GM12873 (cell line): ENCODE measurements at regions not wholly inside any gene's neighbourhood (a gene's known extent, or its start where the extent isn't known, plus 50 kb on each side); places are given as distances from the start of the nearest gene placed in this dataset.

Source experiments
- TF ChIP-seq, protein P1 (sequence below): IDR thresholded peaks from 2 replicates; pipeline ENCODE4 v1.5.1; 2012; ENCODE audit warnings: low read depth, mild to moderate bottlenecking, moderate library complexity, low read length, control low read depth; ENCODE audit not compliant: insufficient read depth; ENCODE audit errors: missing control alignments

DNA sequence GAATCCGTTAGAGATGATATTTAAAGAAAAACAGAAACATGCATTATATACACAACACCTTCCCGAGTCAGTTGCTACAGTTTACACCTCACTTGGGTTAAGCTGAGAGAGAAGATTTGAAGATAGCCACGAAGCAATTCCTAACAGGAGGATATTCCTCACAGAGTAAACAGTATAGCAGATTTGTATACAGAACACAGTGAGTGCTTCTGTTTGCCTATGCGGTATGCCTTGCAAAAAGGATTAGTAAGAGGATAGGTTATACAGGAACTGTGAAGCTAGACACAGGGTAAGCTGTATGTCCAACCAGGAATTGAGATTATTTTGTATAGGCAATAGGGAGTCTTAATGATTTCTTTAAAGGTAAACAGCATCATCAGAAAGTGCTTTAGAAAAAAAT, 471.8 kb downstream of the LIG4 start:
- TF ChIP-seq, protein P1, sequence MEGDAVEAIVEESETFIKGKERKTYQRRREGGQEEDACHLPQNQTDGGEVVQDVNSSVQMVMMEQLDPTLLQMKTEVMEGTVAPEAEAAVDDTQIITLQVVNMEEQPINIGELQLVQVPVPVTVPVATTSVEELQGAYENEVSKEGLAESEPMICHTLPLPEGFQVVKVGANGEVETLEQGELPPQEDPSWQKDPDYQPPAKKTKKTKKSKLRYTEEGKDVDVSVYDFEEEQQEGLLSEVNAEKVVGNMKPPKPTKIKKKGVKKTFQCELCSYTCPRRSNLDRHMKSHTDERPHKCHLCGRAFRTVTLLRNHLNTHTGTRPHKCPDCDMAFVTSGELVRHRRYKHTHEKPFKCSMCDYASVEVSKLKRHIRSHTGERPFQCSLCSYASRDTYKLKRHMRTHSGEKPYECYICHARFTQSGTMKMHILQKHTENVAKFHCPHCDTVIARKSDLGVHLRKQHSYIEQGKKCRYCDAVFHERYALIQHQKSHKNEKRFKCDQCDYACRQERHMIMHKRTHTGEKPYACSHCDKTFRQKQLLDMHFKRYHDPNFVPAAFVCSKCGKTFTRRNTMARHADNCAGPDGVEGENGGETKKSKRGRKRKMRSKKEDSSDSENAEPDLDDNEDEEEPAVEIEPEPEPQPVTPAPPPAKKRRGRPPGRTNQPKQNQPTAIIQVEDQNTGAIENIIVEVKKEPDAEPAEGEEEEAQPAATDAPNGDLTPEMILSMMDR: no peak

DNA sequence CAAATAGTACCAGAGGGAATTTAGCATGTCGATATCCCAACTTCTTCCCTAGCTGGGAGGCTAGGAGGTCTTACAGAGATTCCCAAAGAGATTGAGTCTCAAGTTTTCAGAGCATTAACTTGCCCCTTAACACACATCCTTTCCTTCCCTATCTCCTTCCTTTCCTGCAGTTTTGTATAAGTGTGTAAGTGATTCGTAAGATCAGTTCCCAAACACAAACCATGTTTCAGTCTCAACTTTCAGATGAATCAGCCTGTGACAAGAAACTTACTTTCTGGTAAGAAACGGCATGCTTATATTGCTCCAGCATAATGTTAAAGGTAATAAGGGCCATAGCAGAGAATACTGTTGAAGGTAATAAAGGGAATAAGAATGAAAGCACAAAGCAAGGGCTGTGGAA, 472.2 kb downstream of the LIG4 start:
- TF ChIP-seq, protein P1: no peak

DNA sequence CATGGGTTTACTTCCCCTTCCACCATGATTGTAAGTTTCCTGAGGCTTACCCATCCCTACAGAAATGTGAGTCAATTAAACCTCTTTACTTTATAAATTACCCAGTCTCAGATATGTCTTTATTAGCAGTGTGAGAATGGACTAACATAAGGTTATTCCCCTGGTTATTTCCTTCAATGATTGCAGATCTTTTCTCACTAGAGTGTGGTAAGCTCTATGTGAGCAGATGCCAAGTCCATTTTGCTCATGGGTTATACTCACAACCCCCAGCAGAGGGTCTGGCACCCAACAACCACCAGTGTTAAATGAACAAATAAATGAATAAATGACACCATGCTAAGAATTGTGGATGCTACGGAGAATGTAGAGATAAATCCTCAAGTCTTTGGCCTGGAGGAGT, 472.8 kb downstream of the LIG4 start:
- TF ChIP-seq, protein P1: no peak

DNA sequence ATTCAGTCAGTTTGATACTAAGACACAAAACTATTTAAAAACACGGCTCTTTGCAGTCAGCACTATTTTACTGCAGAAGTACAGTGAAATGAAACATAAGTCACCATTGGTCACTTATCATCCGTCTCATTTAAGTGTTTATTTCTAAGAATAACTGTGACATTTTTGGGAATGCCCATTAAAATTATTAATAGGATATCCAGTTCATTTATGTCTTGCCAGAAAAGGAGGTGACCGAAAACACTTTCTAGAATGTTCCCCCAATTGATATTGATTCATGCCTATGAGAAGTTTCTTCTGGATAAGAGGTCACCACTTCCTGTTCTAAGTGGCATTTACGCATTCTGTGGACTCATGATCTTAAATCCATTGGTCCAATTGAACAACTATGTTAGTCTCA, 477.3 kb downstream of the LIG4 start:
- TF ChIP-seq, protein P1: no peak

DNA sequence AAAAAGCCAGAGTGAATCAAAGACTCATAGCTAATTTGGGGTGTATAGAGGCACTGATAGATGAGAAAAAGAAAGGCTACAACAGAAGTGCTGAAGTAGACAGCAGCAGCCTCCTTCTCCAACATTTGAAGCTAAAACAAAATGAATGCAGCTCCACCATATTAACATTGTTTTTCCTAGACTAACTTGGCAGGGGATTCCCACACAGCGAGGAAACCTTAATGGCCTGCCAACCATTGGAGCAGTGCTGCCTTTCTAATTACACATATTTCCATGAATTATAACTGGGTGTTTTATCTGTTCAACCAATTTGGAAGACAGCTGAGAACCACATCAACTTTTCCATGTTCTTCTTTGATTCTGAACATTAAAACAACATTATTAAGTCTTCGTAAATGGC, 478.6 kb downstream of the LIG4 start:
- TF ChIP-seq, protein P1: no peak

DNA sequence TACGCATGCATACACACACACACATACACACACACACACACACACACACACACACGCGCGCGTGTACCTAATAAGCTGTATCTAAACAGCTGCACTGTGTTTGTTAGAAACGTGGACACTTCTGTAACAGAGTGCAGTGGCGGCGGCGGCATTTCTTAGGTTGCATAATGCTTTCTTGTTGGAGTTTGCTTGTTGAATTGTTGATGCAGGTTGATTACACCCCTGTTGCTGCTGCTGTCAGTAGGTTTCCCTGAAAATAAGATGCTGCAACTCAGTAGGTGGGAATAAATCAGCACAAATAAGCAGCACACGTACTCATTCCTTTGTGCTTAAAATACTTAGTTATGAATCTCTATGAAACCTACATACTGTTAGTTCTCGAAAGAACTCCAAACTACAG, 479.2 kb downstream of the LIG4 start:
- TF ChIP-seq, protein P1: no peak

DNA sequence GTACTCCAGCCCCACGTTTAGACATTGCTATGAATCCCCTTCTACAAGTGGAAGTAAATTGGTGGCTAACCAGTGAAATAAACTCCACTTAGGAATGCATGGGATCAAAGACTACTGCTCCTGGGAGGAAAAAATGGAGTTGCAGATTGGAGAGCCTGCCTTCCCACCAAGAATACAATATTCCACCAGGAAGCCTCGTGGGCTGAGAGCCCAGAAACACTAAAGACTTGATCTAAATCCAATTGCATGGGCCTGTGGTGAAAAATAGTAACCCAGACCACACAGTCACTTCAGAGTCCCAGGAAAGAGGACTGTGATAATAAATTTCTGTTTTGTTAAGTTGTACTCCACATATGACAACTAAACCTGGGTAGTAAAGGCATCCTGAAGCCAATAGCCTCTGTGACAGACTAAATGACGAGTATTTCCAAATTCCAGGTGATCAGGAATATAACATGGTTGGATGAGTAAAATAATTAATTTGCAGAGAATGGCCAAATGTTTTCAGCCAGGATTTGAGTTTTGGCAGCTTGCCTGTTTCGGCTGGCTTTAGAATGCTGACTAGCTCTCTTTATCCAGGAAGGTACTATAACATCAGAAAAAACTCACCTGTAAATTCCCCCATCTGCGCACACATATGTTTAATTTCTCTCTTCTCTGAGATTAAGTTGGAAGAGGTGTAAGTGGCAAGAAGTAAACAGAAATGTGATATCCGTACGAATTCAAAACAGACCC, 480.3 kb downstream of the LIG4 start:
- TF ChIP-seq, protein P1: no peak
